ENCODE measurements at regions not wholly inside any gene's neighbourhood (a gene's known extent, or its start where the extent isn't known, plus 50 kb on each side); places are given as distances from the start of the nearest gene placed in this dataset.
"Not testable (repeated sequence)": the region's sequence is repeated elsewhere in the genome, so short reads cannot be mapped to it uniquely, and the experiment has no call there.

DNA sequence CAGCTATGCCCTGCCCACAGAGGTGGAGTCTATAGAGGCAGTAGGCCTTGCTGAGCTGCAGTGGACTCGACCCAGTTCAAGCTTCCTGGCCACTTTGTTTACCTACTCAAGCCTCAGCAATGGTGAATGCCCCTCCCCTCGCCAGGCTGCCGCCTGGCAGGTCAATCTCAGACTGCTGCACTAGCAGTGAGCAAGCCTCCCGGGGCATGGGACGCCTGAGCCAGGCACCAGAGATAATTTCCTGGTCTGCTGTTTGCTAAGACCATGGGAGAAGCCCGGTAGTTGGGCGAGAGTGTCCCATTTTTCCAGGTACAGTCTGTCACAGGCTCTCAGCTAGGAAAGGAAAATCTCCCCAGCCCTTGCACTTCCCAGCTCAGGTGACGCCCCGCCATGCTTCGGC lies 68.5 kb downstream of the UGT2B28 start:
- not testable (repeated sequence) for TF ChIP-seq CTCF (IDR thresholded peaks at IDR 0.05); POLR2AphosphoS5 (IDR thresholded peaks at IDR 0.05; ENCODE audit: low read depth, low read length); REST (IDR thresholded peaks at IDR 0.05; ENCODE audit: insufficient read depth in 1 of 2, low read depth in 2 of 2, low read length in 1 of 2)
